ENCODE measurements at regions not wholly inside any gene's neighbourhood (a gene's known extent, or its start where the extent isn't known, plus 50 kb on each side); places are given as distances from the start of the nearest gene placed in this dataset.

DNA sequence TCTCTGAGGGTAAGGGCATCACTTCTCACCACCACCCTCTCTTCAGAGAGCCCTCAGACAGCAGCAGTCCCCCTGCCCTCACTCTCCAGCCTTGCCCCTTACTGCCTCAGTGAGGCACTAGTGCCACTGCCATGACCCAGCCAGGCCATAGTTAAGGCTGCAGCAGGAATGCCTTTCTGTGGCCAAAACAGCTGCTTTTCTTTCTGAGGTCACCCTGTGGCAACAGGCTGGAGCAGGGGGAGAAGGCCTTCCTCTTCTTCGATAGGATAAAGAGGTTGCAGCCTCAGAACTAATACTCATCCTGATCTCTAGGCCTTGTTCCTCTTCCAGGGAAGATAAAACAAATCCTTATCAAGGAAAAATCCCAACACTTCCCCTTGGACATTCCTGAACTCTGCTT is 56.8 kb upstream of the ECI2 start:
- TF ChIP-seq, protein P1, sequence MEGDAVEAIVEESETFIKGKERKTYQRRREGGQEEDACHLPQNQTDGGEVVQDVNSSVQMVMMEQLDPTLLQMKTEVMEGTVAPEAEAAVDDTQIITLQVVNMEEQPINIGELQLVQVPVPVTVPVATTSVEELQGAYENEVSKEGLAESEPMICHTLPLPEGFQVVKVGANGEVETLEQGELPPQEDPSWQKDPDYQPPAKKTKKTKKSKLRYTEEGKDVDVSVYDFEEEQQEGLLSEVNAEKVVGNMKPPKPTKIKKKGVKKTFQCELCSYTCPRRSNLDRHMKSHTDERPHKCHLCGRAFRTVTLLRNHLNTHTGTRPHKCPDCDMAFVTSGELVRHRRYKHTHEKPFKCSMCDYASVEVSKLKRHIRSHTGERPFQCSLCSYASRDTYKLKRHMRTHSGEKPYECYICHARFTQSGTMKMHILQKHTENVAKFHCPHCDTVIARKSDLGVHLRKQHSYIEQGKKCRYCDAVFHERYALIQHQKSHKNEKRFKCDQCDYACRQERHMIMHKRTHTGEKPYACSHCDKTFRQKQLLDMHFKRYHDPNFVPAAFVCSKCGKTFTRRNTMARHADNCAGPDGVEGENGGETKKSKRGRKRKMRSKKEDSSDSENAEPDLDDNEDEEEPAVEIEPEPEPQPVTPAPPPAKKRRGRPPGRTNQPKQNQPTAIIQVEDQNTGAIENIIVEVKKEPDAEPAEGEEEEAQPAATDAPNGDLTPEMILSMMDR (IDR thresholded peaks at IDR 0.05) = no peak
- TF ChIP-seq POLR2A (IDR thresholded peaks at IDR 0.05) = no peak
